ENCODE measurements at regions not wholly inside any gene's neighbourhood (a gene's known extent, or its start where the extent isn't known, plus 50 kb on each side); places are given as distances from the start of the nearest gene placed in this dataset.

- H3K4me3 ChIP-seq (replicated peaks in 1 of 4; ENCODE audit: control extremely low read depth in 1 of 4, insufficient read depth in 1 of 4, low read depth in 3 of 4, low read length in 4 of 4), result no peak overlapping the region
- no peaks in the 10 kb centered on the region for H3K36me3 ChIP-seq (ENCODE audit: control insufficient read depth, insufficient read depth, low read length)
- H3K9ac ChIP-seq (ENCODE audit: insufficient read depth, low read length), result no peak overlapping the region
- H3K27ac ChIP-seq (ENCODE audit: insufficient read depth, low read length), result no peak overlapping the region
- peak; percentile 6 to 63 for DNase-seq (ENCODE audit: low read depth in 2 of 2)
- no peak overlapping the region for H3K4me2 ChIP-seq (ENCODE audit: extremely low read depth, insufficient read depth, low read length)
- H3K79me2 ChIP-seq (ENCODE audit: control insufficient read depth, insufficient read depth, low read length), result no peaks in the 10 kb centered on the region
- H3K9me3 ChIP-seq (ENCODE audit: control insufficient read depth, insufficient read depth, low read depth, low read length), result no peaks in the 10 kb centered on the region
- TF ChIP-seq CTCF (conservative IDR thresholded peaks at IDR 0.05 in 1 of 2, IDR thresholded peaks at IDR 0.05 in 1 of 2; ENCODE audit: low read depth in 1 of 2, low read length in 2 of 2) (no peak), EZH2 (IDR thresholded peaks at IDR 0.05; ENCODE audit: low read length, missing control alignments) (no peak)
- H3K4me1 ChIP-seq (ENCODE audit: control insufficient read depth, extremely low read depth, insufficient read depth, low read length), result no peaks in the 10 kb centered on the region
- H3K27me3 ChIP-seq (ENCODE audit: control insufficient read depth, insufficient read depth, low read length), result no peaks in the 10 kb centered on the region
- H2AFZ ChIP-seq (ENCODE audit: low read length), result no peak overlapping the region
- no peaks in the 10 kb centered on the region for H4K20me1 ChIP-seq (ENCODE audit: control insufficient read depth, extremely low read depth, insufficient read depth, low read length)
These were observed 209.2 kb upstream of the FAT4 start for GRCh38 chr4:125105561-125105960.

DNA sequence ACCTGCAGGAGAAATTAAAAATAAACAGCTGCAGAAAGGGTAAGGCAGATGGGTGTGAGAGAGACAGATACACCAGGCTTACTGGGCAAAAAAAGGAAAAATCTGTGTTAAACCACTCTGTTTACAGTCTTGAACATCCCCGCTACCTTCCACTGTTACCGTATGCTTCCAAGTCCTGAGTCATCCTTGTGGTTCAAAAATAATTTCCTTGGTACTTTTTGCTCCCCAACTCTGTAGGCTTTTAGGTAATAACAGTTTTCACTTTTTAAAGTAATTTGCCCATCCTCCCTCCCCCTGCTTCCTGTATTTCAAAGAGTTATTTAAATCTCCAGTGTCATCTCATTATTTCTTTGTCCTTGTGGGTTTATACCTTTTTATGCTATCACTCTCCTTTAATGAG, 210.1 kb upstream of the FAT4 start:
- Histone ChIP-seq H2AFZ (ENCODE audit: low read length) (no peak overlapping the region), H4K20me1 (ENCODE audit: control insufficient read depth, extremely low read depth, insufficient read depth, low read length) (no peaks in the 10 kb centered on the region)

GRCh38 chr4:125101719-125102118, 213.0 kb upstream of the FAT4 start:
- no peaks in the 10 kb centered on the region for H3K36me3 ChIP-seq (ENCODE audit: control insufficient read depth, insufficient read depth, low read length)
- H3K4me2 ChIP-seq (ENCODE audit: extremely low read depth, insufficient read depth, low read length), result no peak overlapping the region
- no peaks in the 10 kb centered on the region for H3K9me3 ChIP-seq (ENCODE audit: control insufficient read depth, insufficient read depth, low read depth, low read length)
- no peaks in the 10 kb centered on the region for H3K27me3 ChIP-seq (ENCODE audit: control insufficient read depth, insufficient read depth, low read length)
- H3K79me2 ChIP-seq (ENCODE audit: control insufficient read depth, insufficient read depth, low read length), result no peaks in the 10 kb centered on the region
- H3K4me3 ChIP-seq (replicated peaks in 1 of 4; ENCODE audit: control extremely low read depth in 1 of 4, insufficient read depth in 1 of 4, low read depth in 3 of 4, low read length in 4 of 4), result no peak overlapping the region
- no peak overlapping the region for H3K9ac ChIP-seq (ENCODE audit: insufficient read depth, low read length)
- no peak overlapping the region for H2AFZ ChIP-seq (ENCODE audit: low read length)
- DNase-seq (ENCODE audit: low read depth in 2 of 2), result no peak
- no peak overlapping the region for H3K27ac ChIP-seq (ENCODE audit: insufficient read depth, low read length)
- H4K20me1 ChIP-seq (ENCODE audit: control insufficient read depth, extremely low read depth, insufficient read depth, low read length), result no peaks in the 10 kb centered on the region
- TF ChIP-seq EZH2 (IDR thresholded peaks at IDR 0.05; ENCODE audit: low read length, missing control alignments), result no peak
- TF ChIP-seq CTCF (conservative IDR thresholded peaks at IDR 0.05 in 1 of 2, IDR thresholded peaks at IDR 0.05 in 1 of 2; ENCODE audit: low read depth in 1 of 2, low read length in 2 of 2), result no peak
- no peaks in the 10 kb centered on the region for H3K4me1 ChIP-seq (ENCODE audit: control insufficient read depth, extremely low read depth, insufficient read depth, low read length)

More for the DNA sequence above, 210.1 kb upstream of the FAT4 start:
- DNase-seq (ENCODE audit: low read depth in 2 of 2), result peak; percentile 31 to 69
- Histone ChIP-seq H3K9me3 (ENCODE audit: control insufficient read depth, insufficient read depth, low read depth, low read length) (no peaks in the 10 kb centered on the region), H3K36me3 (ENCODE audit: control insufficient read depth, insufficient read depth, low read length) (no peaks in the 10 kb centered on the region), H3K27me3 (ENCODE audit: control insufficient read depth, insufficient read depth, low read length) (no peaks in the 10 kb centered on the region), H3K4me1 (ENCODE audit: control insufficient read depth, extremely low read depth, insufficient read depth, low read length) (no peaks in the 10 kb centered on the region), H3K27ac (ENCODE audit: insufficient read depth, low read length) (no peak overlapping the region), H3K9ac (ENCODE audit: insufficient read depth, low read length) (no peak overlapping the region), H3K4me2 (ENCODE audit: extremely low read depth, insufficient read depth, low read length) (no peak overlapping the region), H3K4me3 (replicated peaks in 1 of 4; ENCODE audit: control extremely low read depth in 1 of 4, insufficient read depth in 1 of 4, low read depth in 3 of 4, low read length in 4 of 4) (no peak overlapping the region), H3K79me2 (ENCODE audit: control insufficient read depth, insufficient read depth, low read length) (no peaks in the 10 kb centered on the region)
- TF ChIP-seq CTCF (conservative IDR thresholded peaks at IDR 0.05 in 1 of 2, IDR thresholded peaks at IDR 0.05 in 1 of 2; ENCODE audit: low read depth in 1 of 2, low read length in 2 of 2) (no peak), EZH2 (IDR thresholded peaks at IDR 0.05; ENCODE audit: low read length, missing control alignments) (no peak)

Data from fibroblast of lung (primary cell).